HG03196 (cell line): ENCODE measurements at regions not wholly inside any gene's neighbourhood (a gene's known extent, or its start where the extent isn't known, plus 50 kb on each side); places are given as distances from the start of the nearest gene placed in this dataset.

ENCODE experiments used
- ATAC-seq: cut with Tn5 transposase; IDR thresholded peaks from one replicate; pipeline ENCODE4 v1.9.1; 2021; ENCODE audit not compliant: unreplicated experiment

- no peak for ATAC-seq
These were observed 604.5 kb upstream of the KLF4 start for GRCh38 chr9:108093773-108094675.

- no peak for ATAC-seq
These were observed 599.3 kb upstream of the KLF4 start for GRCh38 chr9:108088916-108089315.

GRCh38 chr9:108087781-108088180 is 598.2 kb upstream of the KLF4 start:
- ATAC-seq = no peak

- ATAC-seq = no peak
These were observed 597.1 kb upstream of the KLF4 start for GRCh38 chr9:108086624-108087023.

GRCh38 chr9:108085294-108085693 is 595.7 kb upstream of the KLF4 start:
- ATAC-seq = no peak

GRCh38 chr9:108083796-108084352 is 594.3 kb upstream of the KLF4 start:
- ATAC-seq = no peak

GRCh38 chr9:108083160-108083750 is 593.7 kb upstream of the KLF4 start:
- ATAC-seq = no peak

GRCh38 chr9:108081112-108081511 is 591.5 kb upstream of the KLF4 start:
- ATAC-seq = no peak

GRCh38 chr9:108080285-108080684 is 590.7 kb upstream of the KLF4 start:
- no peak for ATAC-seq

GRCh38 chr9:108078811-108079210 is 589.2 kb upstream of the KLF4 start:
- ATAC-seq = no peak

GRCh38 chr9:108078375-108078774 is 588.8 kb upstream of the KLF4 start:
- no peak for ATAC-seq

GRCh38 chr9:108077556-108077955 is 588.0 kb upstream of the KLF4 start:
- no peak for ATAC-seq

GRCh38 chr9:108074900-108075299 is 585.3 kb upstream of the KLF4 start:
- no peak for ATAC-seq

- no peak for ATAC-seq
These were observed 584.3 kb upstream of the KLF4 start for GRCh38 chr9:108073823-108074222.

GRCh38 chr9:108072740-108073139 is 583.2 kb upstream of the KLF4 start:
- no peak for ATAC-seq

GRCh38 chr9:108070861-108071260 is 581.3 kb upstream of the KLF4 start:
- no peak for ATAC-seq

GRCh38 chr9:108069991-108070390 is 580.4 kb upstream of the KLF4 start:
- no peak for ATAC-seq

GRCh38 chr9:108062680-108063079 is 573.1 kb upstream of the KLF4 start:
- no peak for ATAC-seq

GRCh38 chr9:108060175-108060574 is 570.6 kb upstream of the KLF4 start:
- ATAC-seq = no peak

- no peak for ATAC-seq
These were observed 568.7 kb upstream of the KLF4 start for GRCh38 chr9:108058135-108058814.

- ATAC-seq = no peak
These were observed 568.0 kb upstream of the KLF4 start for GRCh38 chr9:108057421-108058134.
